ENCODE measurements at regions not wholly inside any gene's neighbourhood (a gene's known extent, or its start where the extent isn't known, plus 50 kb on each side); places are given as distances from the start of the nearest gene placed in this dataset.
"Not testable (repeated sequence)": the region's sequence is repeated elsewhere in the genome, so short reads cannot be mapped to it uniquely, and the experiment has no call there.

DNA sequence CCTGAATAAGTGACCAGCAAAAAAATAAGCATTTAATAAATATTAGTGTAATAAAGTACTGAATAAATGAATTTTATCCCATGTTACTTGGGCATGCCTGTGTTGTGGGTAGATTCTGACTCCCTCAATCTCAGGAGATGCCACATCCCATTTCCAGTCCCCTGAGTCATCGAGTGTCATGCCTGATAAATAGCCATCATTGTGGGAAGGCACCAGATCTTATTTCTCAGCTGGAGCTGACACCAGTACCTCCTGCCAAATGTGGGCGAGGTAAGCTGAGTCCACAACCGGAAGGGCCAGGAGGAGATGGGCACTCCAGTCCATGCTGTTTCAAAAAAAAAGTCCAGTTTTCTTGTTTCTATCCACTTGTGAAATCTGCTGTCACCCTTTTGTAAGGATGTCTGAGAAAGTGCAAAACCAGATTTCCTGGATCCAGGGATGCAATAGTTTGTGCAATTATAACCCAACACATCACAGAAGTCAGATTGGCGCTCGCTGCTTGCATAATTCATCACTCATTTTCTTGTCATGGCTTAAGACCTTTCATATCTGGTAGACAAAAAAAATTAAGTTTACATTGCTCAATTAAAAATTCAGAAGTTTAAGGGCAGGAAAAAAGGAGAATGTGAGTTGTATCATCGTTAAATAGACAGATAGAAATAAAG, 311.6 kb downstream of the MIAT start:
- TF ChIP-seq EZH2 (IDR thresholded peaks at IDR 0.05; ENCODE audit: insufficient read depth, low read length) = no peak
- TF ChIP-seq, protein P1, sequence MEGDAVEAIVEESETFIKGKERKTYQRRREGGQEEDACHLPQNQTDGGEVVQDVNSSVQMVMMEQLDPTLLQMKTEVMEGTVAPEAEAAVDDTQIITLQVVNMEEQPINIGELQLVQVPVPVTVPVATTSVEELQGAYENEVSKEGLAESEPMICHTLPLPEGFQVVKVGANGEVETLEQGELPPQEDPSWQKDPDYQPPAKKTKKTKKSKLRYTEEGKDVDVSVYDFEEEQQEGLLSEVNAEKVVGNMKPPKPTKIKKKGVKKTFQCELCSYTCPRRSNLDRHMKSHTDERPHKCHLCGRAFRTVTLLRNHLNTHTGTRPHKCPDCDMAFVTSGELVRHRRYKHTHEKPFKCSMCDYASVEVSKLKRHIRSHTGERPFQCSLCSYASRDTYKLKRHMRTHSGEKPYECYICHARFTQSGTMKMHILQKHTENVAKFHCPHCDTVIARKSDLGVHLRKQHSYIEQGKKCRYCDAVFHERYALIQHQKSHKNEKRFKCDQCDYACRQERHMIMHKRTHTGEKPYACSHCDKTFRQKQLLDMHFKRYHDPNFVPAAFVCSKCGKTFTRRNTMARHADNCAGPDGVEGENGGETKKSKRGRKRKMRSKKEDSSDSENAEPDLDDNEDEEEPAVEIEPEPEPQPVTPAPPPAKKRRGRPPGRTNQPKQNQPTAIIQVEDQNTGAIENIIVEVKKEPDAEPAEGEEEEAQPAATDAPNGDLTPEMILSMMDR (IDR thresholded peaks at IDR 0.05; ENCODE audit: insufficient read depth, low read depth, low read length) = no peak
- no peaks in the 10 kb centered on the region for H3K4me1 Mint-ChIP-seq (ENCODE audit: low read depth, unreplicated experiment)

DNA sequence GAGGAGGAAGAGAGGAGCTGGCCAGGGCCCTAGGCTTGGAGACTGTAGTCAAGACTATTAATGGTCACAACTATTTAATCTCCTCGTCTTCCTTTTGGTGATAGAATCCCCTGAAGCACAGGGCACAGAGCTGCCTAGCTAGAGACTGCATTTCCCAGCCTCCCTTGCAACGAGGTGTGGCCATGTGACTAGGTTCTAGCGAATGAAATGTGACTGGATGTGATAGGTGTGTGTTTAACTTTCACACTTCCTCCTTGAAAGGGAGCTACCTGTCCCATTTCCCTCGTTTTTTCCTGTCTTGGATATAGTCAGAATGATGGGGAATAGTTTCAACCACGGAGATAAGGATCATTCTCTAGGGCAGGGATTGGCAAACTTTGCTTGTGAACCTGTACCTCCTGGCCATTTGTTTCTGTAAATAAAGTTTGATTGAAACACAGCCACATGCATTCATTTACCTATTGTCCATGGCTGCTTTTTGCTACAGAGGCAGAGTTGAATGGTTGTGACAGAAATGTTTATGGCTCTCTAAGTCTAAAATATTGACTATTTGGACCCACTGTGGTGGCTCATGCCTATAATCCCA, 313.5 kb downstream of the MIAT start:
- Histone ChIP-seq H4K20me1 (ENCODE audit: insufficient read depth, low read length) (no peaks in the 10 kb centered on the region), H3K4me1 (ENCODE audit: insufficient read depth, low read length) (peaks cover 4% of the 10 kb centered on the region), H3K27ac (ENCODE audit: low read depth, low read length) (no peak overlapping the region), H3K4me2 (ENCODE audit: low read length) (no peak overlapping the region), H2AFZ (ENCODE audit: low read depth, low read length) (no peak overlapping the region), H3K9ac (ENCODE audit: low read length) (no peak overlapping the region), H3K4me3 (ENCODE audit: insufficient read depth, low read depth, low read length) (no peak overlapping the region), H3K9me3 (ENCODE audit: insufficient read depth, low read depth, low read length) (no peaks in the 10 kb centered on the region), H3K27me3 (ENCODE audit: insufficient read depth, low read length) (peaks cover 4% of the 10 kb centered on the region), H3K79me2 (ENCODE audit: insufficient read depth, low read length) (no peaks in the 10 kb centered on the region), H3K36me3 (ENCODE audit: insufficient read depth, low read length) (no peaks in the 10 kb centered on the region)
- no peak for TF ChIP-seq EZH2 (IDR thresholded peaks at IDR 0.05; ENCODE audit: insufficient read depth, low read length)
- TF ChIP-seq, protein P1 (IDR thresholded peaks at IDR 0.05; ENCODE audit: insufficient read depth, low read depth, low read length) = no peak
- no peak overlapping the region for H3K27ac Mint-ChIP-seq (ENCODE audit: unreplicated experiment)
- H3K4me1 Mint-ChIP-seq (ENCODE audit: low read depth, unreplicated experiment) = peaks cover 5% of the 10 kb centered on the region
- H3K4me3 Mint-ChIP-seq (ENCODE audit: unreplicated experiment) = no peak overlapping the region
- H3K27me3 Mint-ChIP-seq (ENCODE audit: low read depth, unreplicated experiment) = peaks cover 7% of the 10 kb centered on the region
- DNase-seq (ENCODE audit: low read depth) (no peak), FAIRE-seq (no peak)
- H3K36me3 Mint-ChIP-seq (ENCODE audit: low read depth, unreplicated experiment) = no peaks in the 10 kb centered on the region
- H3K9me3 Mint-ChIP-seq (ENCODE audit: unreplicated experiment) = no peaks in the 10 kb centered on the region

More for the DNA sequence above, 311.6 kb downstream of the MIAT start:
- Mint-ChIP-seq H3K9me3 (ENCODE audit: unreplicated experiment) (peaks cover 3% of the 10 kb centered on the region), H3K4me3 (ENCODE audit: unreplicated experiment) (no peak overlapping the region), H3K36me3 (ENCODE audit: low read depth, unreplicated experiment) (no peaks in the 10 kb centered on the region), H3K27ac (ENCODE audit: unreplicated experiment) (no peak overlapping the region), H3K27me3 (ENCODE audit: low read depth, unreplicated experiment) (peaks cover 7% of the 10 kb centered on the region)
- H3K9ac ChIP-seq (ENCODE audit: low read length) = no peak overlapping the region
- no peaks in the 10 kb centered on the region for H3K36me3 ChIP-seq (ENCODE audit: insufficient read depth, low read length)
- no peaks in the 10 kb centered on the region for H4K20me1 ChIP-seq (ENCODE audit: insufficient read depth, low read length)
- H3K4me2 ChIP-seq (ENCODE audit: low read length) = no peak overlapping the region
- H3K79me2 ChIP-seq (ENCODE audit: insufficient read depth, low read length) = no peaks in the 10 kb centered on the region
- H3K27me3 ChIP-seq (ENCODE audit: insufficient read depth, low read length) = peaks cover 4% of the 10 kb centered on the region
- no peak overlapping the region for H3K27ac ChIP-seq (ENCODE audit: low read depth, low read length)
- no peak overlapping the region for H3K4me3 ChIP-seq (ENCODE audit: insufficient read depth, low read depth, low read length)
- H3K9me3 ChIP-seq (ENCODE audit: insufficient read depth, low read depth, low read length) = no peaks in the 10 kb centered on the region
- FAIRE-seq (no peak), DNase-seq (ENCODE audit: low read depth) (peak; percentile 66)
- H2AFZ ChIP-seq (ENCODE audit: low read depth, low read length) = no peak overlapping the region
- H3K4me1 ChIP-seq (ENCODE audit: insufficient read depth, low read length) = no peaks in the 10 kb centered on the region

DNA sequence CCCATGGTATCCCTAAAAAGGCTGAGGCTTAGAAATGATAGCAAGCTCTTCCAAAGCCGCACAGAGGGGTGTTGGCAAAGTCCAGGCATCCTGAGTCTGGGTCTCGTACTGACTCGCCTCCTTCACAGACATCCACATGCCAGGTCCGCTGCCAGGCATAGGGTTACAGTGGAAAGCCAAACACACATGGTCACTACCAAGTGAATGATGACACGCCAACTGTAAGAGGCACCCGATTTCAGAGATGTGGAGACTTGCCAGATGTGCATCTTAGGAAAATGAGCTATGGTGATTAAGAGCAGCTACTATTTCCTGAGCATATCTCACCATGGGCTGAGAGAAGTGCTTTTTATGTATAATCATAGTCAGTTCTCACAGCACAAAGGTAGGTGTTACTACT, 314.9 kb downstream of the MIAT start:
- H2AFZ ChIP-seq (ENCODE audit: low read depth, low read length) = no peak overlapping the region
- Mint-ChIP-seq H3K27ac (ENCODE audit: unreplicated experiment) (no peak overlapping the region), H3K9me3 (ENCODE audit: unreplicated experiment) (no peaks in the 10 kb centered on the region), H3K36me3 (ENCODE audit: low read depth, unreplicated experiment) (no peaks in the 10 kb centered on the region), H3K27me3 (ENCODE audit: low read depth, unreplicated experiment) (peaks cover 7% of the 10 kb centered on the region), H3K4me1 (ENCODE audit: low read depth, unreplicated experiment) (peaks cover 5% of the 10 kb centered on the region), H3K4me3 (ENCODE audit: unreplicated experiment) (no peak overlapping the region)
- peaks cover 4% of the 10 kb centered on the region for H3K4me1 ChIP-seq (ENCODE audit: insufficient read depth, low read length)
- H3K4me2 ChIP-seq (ENCODE audit: low read length) = no peak overlapping the region
- H3K27ac ChIP-seq (ENCODE audit: low read depth, low read length) = no peak overlapping the region
- H3K4me3 ChIP-seq (ENCODE audit: insufficient read depth, low read depth, low read length) = no peak overlapping the region
- peak; percentile 57 for DNase-seq (ENCODE audit: low read depth)
- H3K9me3 ChIP-seq (ENCODE audit: insufficient read depth, low read depth, low read length) = no peaks in the 10 kb centered on the region
- FAIRE-seq = no peak
- H3K27me3 ChIP-seq (ENCODE audit: insufficient read depth, low read length) = peaks cover 4% of the 10 kb centered on the region
- no peaks in the 10 kb centered on the region for H3K36me3 ChIP-seq (ENCODE audit: insufficient read depth, low read length)
- no peaks in the 10 kb centered on the region for H4K20me1 ChIP-seq (ENCODE audit: insufficient read depth, low read length)
- H3K79me2 ChIP-seq (ENCODE audit: insufficient read depth, low read length) = no peaks in the 10 kb centered on the region
- no peak overlapping the region for H3K9ac ChIP-seq (ENCODE audit: low read length)
- no peak for TF ChIP-seq EZH2 (IDR thresholded peaks at IDR 0.05; ENCODE audit: insufficient read depth, low read length)
- TF ChIP-seq, protein P1 (IDR thresholded peaks at IDR 0.05; ENCODE audit: insufficient read depth, low read depth, low read length) = no peak

DNA sequence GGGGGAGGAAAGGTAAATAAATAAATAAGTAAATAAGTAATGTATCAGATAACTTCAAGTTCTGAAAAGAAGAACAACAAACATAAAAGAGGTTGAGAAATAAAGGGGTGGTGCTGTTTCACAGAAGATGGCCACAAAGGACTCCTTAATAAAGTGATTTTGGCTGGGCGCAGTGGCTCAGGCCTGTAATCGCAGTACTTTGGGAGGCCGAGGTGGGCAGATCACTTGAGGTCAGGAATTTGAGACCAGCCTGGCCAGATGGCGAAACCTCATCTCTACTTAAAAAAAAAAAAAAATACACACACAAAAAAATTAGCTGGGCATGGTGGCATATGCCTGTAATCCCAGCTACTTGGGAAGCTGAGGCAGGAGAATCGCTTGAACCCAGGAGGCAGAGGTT, 315.5 kb downstream of the MIAT start:
- H3K27me3 ChIP-seq (ENCODE audit: insufficient read depth, low read length); H3K4me1 Mint-ChIP-seq (ENCODE audit: low read depth, unreplicated experiment); H3K9me3 Mint-ChIP-seq (ENCODE audit: unreplicated experiment); H2AFZ ChIP-seq (ENCODE audit: low read depth, low read length); H3K27ac Mint-ChIP-seq (ENCODE audit: unreplicated experiment); FAIRE-seq; H3K4me2 ChIP-seq (ENCODE audit: low read length); H3K4me1 ChIP-seq (ENCODE audit: insufficient read depth, low read length); H3K9ac ChIP-seq (ENCODE audit: low read length); H3K9me3 ChIP-seq (ENCODE audit: insufficient read depth, low read depth, low read length); DNase-seq (ENCODE audit: low read depth); H3K36me3 ChIP-seq (ENCODE audit: insufficient read depth, low read length); H3K27ac ChIP-seq (ENCODE audit: low read depth, low read length); H3K36me3 Mint-ChIP-seq (ENCODE audit: low read depth, unreplicated experiment); H3K4me3 ChIP-seq (ENCODE audit: insufficient read depth, low read depth, low read length); H3K4me3 Mint-ChIP-seq (ENCODE audit: unreplicated experiment); H3K79me2 ChIP-seq (ENCODE audit: insufficient read depth, low read length); H4K20me1 ChIP-seq (ENCODE audit: insufficient read depth, low read length): not testable (repeated sequence)
- peaks cover 11% of the 10 kb centered on the region for H3K27me3 Mint-ChIP-seq (ENCODE audit: low read depth, unreplicated experiment)

Measured in astrocyte (in vitro differentiated cells and primary cell).